ENCODE measurements at regions not wholly inside any gene's neighbourhood (a gene's known extent, or its start where the extent isn't known, plus 50 kb on each side); places are given as distances from the start of the nearest gene placed in this dataset.

- H3K4me3 ChIP-seq (ENCODE audit: low read depth, low read length) = no peak overlapping the region
- DNase-seq (ENCODE audit: low read depth) = no peak
- TF ChIP-seq CTCF (IDR thresholded peaks at IDR 0.05; ENCODE audit: low read depth, low read length, missing control alignments) = no peak
Observed at GRCh38 chr1:220410611-220411010, 117.3 kb upstream of the MARK1 start.

DNA sequence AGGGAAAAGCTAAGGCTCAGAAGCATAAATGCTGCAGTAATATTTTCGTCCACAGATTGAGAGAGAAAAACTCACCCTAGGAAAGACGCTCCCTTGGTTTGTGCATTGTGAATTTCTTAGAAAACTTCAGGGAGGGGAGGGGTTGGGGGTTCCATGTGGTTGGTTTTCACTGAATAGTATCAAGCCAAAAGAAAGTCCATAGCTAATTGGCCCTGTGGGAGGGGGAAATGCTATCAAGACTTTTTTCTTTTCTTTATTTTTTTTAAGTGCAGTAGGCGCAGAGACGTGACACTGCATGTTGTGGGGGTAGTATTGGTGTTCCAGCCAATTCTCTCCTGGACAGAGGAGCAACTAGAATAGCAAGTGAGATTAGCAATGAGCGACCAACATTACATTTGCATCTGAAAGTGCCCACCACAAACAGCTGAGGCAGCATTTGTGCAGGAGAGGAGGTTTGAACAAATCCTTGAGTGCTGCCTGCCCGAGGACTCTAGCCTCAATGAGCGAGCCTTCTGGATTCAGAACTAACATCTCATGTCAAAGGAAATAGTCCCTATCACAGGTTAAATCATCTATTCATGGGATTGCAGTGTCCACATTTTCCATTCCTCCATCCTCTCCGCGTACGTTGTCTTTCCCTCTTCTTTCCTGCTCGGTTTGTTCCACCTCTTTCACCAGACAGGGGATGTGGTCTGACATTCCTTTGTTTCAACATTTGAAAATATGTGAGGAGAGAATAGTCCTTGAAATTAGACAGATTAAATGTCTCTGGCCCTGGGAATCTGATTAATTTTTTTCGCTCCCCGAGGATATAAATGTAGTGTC lies 118.0 kb upstream of the MARK1 start:
- no peak for TF ChIP-seq CTCF (IDR thresholded peaks at IDR 0.05; ENCODE audit: low read depth, low read length, missing control alignments)
- H3K4me3 ChIP-seq (ENCODE audit: low read depth, low read length) = no peak overlapping the region
- DNase-seq (ENCODE audit: low read depth) = no peak

DNA sequence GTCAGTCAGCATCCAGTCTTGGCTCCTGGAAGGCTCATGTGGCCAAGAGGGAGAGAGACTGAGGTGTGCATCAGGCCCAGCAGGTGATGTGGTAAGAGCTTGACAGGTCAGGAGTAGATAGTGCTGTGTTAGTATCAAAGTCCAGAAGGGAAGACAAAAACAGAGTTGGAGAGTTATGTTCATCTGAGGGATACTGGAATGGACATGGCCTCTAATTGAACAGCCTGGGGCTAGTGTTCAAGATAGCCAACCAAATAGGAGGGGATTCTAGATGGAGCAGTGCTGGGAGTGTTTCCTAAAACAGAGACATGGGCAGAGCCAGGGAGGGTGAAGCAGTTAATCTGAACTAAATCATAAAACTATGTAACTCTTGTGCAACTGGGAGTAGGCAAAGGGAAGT lies 120.7 kb upstream of the MARK1 start:
- TF ChIP-seq CTCF (IDR thresholded peaks at IDR 0.05; ENCODE audit: low read depth, low read length, missing control alignments) = no peak
- no peak for DNase-seq (ENCODE audit: low read depth)
- H3K4me3 ChIP-seq (ENCODE audit: low read depth, low read length) = no peak overlapping the region

GRCh38 chr1:220398238-220398637 lies 126.0 kb upstream of the RAB3GAP2 start:
- no peak for TF ChIP-seq CTCF (IDR thresholded peaks at IDR 0.05; ENCODE audit: low read depth, low read length, missing control alignments)
- no peak for DNase-seq (ENCODE audit: low read depth)
- no peak overlapping the region for H3K4me3 ChIP-seq (ENCODE audit: low read depth, low read length)

GRCh38 chr1:220391491-220391890 lies 119.2 kb upstream of the RAB3GAP2 start:
- H3K4me3 ChIP-seq (ENCODE audit: low read depth, low read length) = no peak overlapping the region
- DNase-seq (ENCODE audit: low read depth) = no peak
- TF ChIP-seq CTCF (IDR thresholded peaks at IDR 0.05; ENCODE audit: low read depth, low read length, missing control alignments) = no peak

- TF ChIP-seq CTCF (IDR thresholded peaks at IDR 0.05; ENCODE audit: low read depth, low read length, missing control alignments) = no peak
- DNase-seq (ENCODE audit: low read depth) = no peak
- no peak overlapping the region for H3K4me3 ChIP-seq (ENCODE audit: low read depth, low read length)
Observed at GRCh38 chr1:220389634-220390033, 117.4 kb upstream of the RAB3GAP2 start.
